Epidermal melanocyte (primary cell): ENCODE measurements at regions not wholly inside any gene's neighbourhood (a gene's known extent, or its start where the extent isn't known, plus 50 kb on each side); places are given as distances from the start of the nearest gene placed in this dataset.

Experiments used
- DNase-seq: peaks from one replicate; pipeline ENCODE4 v3.0.0; 2011; ENCODE audit warnings: low spot score; ENCODE audit not compliant: insufficient read length

DNA sequence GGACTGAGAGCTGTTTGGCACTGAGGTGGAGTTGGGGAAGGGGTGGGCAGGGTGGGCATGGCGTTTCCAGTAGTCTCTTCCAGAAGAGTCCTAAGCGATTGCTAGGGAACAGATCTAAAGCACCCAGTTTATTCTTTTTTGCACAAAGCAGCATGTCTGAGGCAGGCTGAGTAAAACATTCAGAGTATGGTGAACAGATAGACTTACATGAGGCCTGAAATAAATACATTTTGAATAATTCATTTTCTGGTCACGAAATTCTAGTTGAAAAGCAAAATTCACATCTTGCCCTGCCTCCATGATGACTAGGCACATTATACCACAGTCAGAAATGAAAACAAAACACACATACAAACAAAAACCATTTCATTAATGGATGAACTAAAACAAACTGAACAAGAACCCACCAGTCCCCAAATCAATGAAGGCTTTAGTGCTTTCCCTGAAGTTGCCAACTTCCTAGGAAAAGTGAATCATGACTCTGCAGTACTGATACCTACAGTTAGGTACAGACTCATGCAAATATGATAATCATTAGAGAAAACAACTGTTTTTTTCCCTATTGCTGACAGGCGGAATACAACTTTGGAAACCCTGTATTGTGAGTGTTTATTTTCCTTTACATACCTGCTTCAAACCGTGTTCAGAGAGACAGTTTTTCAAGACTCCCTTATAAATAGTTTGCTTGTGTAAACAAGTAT, 702.9 kb upstream of the POU3F2 start:
- no peak for DNase-seq

DNA sequence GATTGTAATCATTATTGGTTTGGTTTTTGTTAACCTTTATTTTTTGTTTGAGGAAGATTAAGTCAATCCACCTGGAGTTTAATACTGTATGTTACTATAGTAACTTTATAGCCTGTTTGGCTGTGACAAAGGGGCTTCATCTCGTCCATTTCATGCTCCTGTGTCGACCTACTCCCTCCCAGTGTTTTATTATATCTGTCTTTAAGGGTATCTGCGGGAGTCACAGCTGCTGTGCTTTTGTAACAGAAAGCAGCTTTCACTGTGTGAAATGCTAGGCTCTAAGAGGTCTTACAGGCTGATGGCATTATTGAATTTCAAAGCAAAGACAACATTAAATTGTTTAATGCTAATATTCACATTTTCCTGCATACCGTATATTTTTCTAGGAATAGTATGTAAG, 698.0 kb upstream of the POU3F2 start:
- no peak for DNase-seq

DNA sequence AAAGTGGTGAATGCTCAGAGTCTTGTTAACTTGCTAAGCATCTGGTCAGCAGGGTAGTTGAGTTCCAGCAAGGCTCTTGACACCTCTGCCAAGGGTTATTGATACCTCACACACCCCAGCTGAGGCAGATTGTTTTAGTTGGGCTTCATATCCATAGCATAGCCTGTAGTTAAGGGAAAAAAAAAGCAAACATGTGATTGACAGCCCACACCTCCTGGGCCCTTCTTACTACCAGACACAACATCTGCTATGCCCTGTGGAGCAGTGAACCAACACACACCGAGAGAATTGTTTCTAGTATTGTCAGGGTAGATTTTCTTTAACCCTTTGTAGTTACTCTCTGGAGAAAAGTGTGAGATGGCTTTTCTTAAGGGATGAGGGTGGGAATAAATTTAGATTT, 697.0 kb upstream of the POU3F2 start:
- DNase-seq, result no peak

DNA sequence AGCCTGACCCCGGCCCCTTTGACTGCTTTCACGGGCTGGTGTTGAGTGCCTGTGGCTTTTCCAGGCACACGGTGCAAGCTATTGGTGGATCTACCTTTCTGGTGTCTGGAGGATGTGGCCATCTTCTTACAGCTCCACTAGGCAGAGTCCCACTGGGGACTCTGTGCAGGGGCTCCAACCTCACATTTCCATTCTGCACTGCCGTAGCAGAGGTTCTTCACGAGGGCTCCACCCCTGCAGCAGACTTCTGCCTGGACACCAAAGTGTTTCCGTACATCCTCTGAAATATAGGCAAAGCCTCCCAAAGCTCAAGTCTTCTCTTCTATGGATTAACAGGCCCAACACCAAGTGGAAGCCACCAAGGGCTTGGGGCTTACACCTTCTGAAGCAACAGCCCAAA, 691.5 kb upstream of the POU3F2 start:
- DNase-seq, result no peak

DNA sequence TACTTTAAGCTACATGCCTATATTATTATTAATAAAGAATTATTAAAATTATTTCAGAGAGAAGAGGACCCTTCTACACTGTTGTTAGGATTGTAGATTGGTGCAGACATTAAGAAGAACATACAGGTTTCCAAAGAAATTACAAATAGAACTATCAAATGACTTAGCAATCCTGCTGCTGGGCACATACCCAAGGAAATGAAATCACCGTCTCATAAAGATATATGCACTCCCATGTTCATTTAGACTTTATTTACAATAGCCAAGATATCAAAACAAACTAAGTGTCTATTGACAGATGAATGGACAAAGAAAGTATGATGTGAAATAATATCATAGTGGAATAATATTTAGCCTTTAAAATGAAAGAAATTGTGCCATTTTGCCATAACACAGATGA, 687.7 kb upstream of the POU3F2 start:
- DNase-seq, result no peak

DNA sequence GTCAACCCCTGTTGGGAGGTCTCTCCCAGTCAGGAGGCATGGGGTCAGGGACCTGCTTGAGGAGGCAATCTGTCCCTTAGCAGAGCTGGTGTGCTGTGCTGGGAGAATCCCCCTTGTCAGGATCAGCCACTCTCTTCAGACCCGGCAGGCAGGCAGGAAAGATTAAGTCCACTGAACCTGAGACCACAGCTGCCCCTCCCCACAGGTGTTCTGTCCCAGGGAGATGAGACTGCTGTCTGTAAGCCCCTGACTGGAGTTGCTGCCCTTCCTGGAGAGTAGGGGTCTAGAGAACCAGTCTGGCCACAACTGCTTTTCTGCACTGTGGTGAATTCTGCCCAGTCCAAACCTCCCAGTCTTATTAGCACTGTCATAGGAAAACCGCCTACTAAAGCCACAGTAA, 677.8 kb upstream of the POU3F2 start:
- DNase-seq, result no peak

DNA sequence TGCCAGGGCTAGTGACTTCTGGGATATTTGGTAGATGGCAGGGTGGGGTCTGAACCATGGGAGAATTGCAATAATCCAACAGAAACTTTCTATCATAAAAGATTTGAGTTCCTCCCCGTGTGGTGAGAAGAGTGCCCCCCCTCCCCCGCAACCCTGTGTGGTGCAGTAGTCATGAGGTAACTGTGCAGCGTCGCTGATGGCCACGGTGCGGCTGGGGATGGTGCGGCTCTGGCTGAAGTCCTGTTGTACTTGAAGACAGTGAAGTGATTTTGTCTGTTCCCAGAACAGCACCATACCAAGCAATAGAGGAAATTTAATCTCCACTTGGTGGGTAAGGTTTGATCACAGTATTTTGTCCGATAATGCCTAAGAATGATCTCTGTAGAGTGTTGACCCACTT, 654.8 kb upstream of the POU3F2 start:
- DNase-seq, result no peak

DNA sequence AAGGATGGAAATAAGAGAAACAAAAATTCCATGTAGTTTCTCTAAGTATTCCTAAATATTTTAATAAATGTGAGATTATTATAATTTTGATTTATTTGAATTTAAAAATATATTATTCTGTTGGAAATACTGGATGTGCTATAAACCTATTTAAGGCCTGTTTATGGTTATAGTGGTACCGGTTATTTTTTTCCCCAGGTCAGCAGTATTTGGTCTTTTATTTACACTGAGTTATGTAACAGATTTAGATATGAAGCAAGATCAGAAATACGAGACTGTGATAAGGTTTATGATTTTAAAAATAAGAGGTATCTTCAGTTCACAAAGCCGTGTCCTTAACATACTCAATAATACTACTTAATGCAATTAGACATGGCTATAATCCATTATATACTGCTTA, 634.3 kb upstream of the POU3F2 start:
- no peak for DNase-seq

DNA sequence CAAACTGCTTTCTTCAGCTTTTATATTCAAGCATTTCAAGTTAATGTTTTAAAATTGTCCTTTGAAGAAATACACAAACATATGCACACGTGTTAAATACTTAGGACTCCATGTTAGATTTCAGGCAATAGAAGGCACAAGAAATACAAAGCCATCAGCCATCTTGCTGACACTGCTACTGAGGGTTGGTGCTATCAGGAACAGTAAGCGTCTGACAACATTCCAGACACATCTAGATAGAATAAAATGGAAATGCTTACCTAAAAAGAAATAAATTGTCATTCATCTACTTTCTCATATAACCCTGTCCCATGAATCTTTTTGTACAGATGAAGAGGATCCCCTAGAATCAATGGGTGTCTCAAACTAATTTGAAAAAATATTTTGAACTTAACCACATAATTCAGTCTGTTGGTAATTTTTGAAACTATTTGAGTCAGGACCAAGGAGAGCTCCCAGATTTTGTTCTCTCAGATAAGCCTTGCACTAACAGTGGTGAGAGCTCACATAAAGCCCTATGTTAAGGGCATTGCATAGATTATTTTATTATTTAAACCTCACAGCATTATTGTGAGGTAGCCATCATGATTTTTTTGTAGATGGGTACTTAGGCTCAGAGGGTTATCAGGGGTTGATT, 631.1 kb upstream of the POU3F2 start:
- no peak for DNase-seq

DNA sequence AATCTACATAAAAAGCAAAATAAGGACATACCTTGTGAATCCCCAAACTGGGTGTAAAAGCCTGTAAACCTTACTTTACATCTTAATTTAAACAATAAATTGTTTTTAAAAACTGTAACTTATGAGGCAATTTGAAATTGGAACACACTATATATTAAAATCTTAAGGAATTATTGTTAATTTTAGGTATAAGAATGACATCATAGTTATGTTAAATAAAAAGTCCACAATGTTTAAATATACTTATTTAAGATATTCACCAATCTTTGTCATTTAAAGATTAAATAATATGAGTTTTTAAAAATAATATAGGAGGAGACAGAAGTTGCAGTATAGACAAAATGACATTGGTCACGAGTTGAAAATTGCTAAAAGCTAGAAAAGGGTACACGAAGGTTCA, 621.9 kb upstream of the POU3F2 start:
- no peak for DNase-seq

DNA sequence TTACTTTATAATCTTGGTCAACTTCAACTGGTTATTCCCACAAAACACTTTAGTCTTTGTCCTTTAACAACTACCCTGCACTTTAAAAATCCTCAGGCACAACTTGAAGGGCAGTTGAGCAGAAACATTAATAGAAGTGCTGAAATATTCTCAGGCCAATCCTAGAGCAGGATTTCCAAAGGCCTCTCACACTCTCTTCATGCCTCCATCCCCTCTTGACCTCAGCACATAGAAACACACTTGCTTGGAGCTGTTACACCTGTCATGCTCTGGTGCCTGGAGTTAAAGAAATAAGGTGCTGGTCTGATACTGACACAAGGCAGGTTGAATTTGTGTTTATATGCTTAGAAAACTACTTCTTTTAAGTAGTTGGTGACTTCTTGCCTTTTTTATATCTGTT, 618.8 kb upstream of the POU3F2 start:
- DNase-seq, result no peak

DNA sequence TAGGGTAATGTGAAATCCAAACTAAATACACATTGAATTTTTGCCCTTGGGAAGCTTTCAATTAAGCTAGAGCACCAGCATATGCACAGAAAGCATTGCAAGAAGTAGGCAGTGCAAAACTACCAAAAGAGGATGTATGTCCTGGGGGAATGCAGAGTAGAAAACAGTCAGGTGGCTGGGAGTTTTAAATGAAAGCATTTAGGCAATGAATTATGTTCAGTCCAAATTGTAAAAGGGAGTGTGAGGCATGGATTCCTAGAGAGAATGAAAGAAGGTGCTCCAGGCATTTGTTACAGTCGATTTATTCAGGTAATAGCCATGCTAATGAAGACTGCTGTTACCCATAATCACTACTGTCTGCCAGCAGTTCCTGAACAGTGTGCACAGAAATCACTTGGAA, 604.1 kb upstream of the POU3F2 start:
- no peak for DNase-seq

DNA sequence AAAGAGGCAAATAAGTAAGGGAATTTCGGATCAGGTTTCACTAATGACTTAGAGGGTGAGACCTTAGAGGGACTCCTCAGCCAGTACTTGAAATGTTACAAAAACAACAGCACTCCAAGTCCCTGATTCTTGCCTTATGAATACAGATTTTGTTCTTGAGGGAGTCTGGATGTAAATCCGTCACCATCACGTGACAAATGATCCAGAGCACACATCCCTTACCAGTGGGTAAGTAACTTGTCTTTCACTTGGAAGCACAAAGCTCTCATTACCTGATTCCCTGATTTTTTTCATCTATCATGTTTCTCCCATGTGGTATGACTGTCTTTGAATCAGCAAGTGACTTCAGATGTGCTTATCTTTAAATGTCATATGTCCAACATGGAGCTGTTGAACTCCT, 595.3 kb upstream of the POU3F2 start:
- DNase-seq, result no peak

DNA sequence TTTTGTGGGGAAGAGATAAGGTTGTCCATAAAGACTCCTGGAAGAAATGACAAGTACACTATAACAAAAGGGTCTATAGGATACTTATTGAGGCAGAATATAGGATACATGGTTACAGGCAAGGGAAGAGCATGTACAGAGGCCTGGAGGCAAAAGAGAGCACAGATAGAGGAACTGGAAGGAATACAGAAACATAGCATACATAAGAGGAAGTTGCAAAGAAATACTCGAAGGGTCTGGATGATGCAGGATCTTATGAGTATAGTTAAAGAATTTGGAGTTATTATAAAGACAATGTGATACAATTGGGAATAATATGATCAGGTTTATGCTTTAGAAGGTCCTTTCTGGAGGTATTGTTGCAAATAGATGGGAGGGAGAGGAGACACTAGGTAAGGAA, 592.7 kb upstream of the POU3F2 start:
- no peak for DNase-seq

DNA sequence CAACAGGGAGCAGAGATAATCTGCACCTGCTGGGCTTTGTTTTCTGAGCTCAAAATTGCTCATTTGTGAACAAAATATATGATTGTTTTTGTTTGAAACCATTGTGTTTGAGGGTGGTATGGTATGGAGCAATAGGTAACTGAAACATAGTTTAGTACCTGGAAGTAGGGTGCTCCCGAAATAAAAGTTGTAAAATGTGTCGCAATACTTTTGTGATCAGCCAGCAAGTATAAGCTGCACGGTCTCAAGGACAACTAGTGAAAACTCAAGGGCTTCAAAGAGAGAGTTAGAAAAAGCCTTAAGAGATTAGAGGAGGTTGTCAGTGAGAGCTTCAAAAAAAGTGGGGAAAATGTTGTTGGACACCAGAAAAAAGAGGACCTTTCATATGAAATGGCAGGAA, 579.8 kb upstream of the POU3F2 start:
- no peak for DNase-seq

DNA sequence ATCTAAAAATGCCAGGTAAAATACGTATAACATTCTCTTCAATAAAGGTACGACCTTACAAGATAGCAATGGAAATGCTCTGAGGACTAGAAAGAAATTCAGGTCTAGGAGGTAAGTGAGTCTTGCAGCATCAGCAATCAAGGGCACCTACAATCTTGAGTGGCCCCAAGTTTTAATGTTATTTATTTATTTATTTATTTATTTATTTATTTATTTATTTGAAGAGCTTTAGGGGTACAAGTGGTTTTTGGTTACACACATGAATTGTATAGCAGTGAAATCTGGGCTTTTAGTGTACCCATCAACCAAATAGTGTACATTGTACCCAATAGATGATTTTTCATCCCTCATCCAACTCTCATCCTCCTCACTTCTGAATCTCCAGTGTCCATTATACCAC, 574.0 kb upstream of the POU3F2 start:
- DNase-seq, result no peak

DNA sequence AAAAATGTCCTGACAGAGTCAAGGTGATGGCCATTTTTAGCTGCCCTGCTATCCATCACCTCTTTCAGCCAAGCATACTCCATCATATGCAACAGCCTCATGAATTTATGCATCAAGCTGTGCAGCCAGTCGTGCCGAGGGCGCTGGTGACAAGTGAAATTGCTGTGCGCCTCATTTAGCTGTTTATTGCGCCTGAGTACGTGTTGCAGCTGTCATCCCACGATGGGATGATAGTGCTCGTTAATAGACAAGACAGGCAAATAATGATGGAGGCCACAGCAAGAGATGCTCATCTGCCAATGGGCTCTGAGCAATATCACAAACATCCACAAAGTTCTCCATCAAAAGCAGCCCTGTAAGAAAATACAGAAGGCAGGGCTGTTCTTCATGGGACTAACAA, 562.3 kb upstream of the POU3F2 start:
- no peak for DNase-seq

DNA sequence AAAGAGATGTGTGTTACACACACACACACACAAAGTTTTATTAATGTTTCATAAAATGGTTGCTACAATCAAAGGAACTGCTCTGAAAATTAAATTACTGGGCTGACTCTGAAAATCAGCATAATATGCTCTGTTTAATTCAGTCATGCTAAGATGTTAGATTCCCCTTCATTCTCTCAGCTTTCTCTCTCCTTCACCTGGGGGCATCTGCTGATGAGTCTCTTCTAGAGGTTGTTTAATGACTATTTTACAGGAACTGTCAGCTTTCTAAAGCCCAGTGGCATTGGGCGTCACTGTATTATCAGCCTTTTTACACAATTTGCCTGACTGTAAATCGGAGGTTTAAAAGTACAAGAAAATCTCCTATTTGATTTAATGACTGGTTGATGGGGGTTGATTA, 559.7 kb upstream of the POU3F2 start:
- DNase-seq, result no peak

DNA sequence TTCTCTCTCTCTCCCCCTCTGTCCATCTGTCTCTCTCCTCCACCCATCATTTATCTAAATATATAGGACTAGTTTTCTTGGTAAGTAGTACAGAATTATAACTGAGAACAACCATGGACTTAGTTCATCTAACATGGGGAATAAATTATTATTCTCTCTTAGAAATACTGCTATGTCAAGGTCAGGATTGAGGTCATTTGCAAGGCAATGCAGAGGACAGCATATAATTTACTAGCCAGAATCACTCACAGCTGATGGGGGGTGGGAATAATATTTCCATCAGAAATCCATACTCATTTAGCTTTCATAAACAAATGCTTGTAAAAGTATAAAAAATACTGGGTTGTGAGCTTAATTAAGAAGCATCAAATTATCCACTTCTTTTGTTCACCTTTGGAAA, 553.9 kb upstream of the POU3F2 start:
- DNase-seq, result no peak

DNA sequence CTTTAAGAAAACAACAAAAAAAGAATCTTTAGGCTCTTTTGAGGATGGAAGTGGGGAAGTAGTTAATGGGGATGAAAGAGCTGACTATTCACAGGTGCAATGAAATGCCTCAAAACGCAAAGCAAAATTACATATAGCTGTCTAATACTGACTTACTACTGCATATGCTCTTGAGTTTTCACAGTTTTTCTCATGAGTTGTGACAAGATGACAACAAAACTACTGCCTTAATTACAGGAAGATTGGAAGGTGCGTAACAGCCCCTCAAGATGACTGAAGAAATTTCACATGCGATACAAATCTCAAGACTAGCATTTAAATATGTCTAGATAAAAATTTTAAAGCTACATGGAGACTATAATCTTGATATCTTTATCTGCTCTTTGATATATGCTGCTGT, 547.8 kb upstream of the POU3F2 start:
- no peak for DNase-seq

DNA sequence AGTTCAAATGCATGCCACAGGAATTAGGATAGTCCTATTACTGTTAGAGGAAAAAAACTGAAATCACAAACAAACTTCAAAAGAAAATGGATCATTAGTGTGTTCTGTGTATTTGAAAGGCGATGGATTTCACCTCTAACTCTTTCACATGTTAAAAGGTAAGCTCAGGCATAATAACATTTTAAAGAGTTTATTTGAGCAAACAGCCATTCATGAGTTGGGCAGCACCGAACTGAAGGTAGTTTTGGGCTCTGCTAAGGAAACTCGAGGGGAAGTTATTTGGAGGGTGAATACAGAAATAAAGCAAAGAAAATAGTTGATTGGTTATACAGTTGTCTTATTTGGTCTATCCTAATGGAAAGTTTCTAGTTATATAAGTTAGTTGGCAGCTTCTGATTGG, 546.5 kb upstream of the POU3F2 start:
- DNase-seq, result no peak

DNA sequence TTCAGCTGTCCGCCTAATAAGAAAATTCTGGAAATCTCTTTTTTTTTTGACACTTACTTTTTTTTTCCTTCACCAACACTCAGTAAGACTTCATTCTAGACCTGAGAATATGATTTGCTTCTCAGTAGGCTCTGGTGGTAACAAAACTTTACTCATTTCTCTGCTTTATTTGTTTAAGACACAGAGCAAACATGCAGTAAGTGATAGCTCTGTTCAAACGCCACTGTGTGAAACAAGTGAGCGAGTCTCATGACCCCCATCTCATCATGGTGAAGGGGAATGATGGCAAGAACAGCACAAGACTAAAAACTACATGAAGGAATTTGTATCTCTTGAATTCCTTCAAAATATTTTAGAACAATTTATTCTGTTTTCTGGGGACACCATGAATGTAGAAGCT, 541.6 kb upstream of the POU3F2 start:
- DNase-seq, result no peak

DNA sequence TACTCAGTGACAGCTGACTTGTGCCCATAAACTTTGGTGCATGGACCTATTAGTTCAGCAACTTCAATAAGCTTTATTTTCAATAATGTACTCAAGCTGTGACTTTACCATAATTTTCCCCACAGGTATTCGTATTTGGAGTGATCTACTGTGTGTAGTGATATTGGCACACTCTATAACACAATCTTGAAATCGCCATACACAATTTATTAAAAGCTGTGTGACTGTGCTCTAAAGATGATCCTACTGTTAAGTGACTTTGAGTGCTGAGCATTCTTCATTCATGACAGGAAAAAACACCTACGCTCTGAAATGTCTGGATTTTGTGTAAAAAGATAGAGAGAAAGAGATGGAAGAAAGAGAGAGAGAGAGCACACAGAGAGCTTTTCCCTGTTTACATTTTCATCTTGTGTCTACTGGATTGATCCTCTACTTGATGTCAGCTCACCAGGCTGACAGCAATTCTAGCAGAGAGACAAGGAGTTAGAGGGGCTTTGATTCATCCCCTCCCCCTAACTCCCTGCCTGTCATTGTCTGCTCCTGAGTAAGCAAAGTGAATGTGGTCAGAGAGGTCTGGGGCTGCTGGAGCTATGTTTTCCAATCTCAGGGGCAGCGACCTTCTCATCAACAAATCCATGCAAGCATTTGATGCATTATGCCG, 538.7 kb upstream of the POU3F2 start:
- DNase-seq, result no peak
